ENCODE measurements at regions not wholly inside any gene's neighbourhood (a gene's known extent, or its start where the extent isn't known, plus 50 kb on each side); places are given as distances from the start of the nearest gene placed in this dataset.
"Not testable (repeated sequence)": the region's sequence is repeated elsewhere in the genome, so short reads cannot be mapped to it uniquely, and the experiment has no call there.

DNA sequence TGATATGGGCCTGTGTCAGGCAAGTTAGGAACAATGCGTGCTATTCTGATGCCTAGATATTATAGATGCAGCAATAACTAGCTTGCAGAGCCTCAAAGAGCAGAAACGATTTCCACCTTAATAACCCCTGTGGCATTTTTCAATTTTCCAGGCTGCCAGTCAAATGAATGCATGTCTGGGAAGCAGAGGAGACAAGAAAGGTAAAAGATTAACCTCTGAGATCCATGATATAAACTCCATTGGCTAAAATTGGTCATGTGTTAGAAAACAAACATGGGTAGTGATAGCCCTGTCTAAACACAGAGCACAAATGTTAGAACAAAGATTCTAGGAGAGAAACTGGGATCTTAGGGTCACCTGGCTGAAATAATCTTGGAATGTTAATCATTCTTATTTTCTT lies 811.1 kb downstream of the DIAPH3 start:
- no peak for DNase-seq (ENCODE audit: low read depth in 2 of 2)

DNA sequence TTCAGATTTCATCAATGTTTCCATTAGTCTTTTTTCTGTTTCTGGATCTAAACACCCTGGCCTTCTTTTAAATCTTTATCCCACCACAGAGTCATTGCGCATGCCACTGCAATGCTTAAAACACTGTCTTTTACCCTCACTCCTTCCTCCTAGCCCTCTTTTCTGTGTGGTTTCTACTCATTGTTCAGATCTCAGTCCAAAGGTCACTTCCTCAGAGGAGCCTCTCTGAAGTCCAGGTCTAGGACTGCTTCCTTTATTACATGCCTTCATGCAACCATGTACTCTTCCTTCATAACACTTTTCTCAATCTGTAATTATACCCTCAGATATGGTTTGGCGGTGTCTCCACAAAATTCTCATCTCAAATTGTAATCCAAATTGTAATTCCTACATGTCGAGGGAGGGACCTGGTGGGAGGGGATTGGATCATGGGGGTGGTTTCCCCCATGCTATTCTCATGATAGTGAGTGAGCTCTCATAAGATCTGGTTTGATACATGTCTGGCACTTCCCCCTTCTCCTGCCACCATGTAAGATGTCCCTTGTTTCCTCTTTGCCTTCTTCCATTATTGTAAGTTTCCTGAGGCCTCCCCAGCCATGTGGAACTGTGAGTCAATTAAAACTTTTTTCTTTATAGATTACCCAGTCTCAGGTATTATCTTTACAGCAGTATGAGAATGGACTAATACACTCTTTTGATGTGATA lies 808.9 kb downstream of the DIAPH3 start:
- DNase-seq (ENCODE audit: low read depth in 2 of 2), result no peak

DNA sequence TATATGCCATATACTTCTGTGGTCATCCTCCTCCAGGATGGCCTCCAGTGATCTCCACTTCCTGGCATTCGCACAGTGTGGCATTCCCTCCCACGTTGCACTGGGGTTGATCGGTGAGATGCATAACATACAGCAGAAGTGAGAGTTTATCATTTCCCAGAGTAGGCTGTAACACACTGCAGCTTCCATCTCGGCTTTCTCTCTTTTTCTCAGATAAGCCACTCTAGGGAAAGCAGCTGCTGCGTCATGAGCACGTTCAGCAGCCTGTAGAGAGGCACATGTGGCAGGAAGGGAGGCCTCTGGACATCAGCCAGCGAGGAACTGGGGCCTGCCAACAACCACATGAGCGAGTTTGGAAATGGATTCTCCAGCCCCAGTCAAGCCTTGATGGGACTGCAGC lies 807.1 kb downstream of the DIAPH3 start:
- no peak for DNase-seq (ENCODE audit: low read depth in 2 of 2)

DNA sequence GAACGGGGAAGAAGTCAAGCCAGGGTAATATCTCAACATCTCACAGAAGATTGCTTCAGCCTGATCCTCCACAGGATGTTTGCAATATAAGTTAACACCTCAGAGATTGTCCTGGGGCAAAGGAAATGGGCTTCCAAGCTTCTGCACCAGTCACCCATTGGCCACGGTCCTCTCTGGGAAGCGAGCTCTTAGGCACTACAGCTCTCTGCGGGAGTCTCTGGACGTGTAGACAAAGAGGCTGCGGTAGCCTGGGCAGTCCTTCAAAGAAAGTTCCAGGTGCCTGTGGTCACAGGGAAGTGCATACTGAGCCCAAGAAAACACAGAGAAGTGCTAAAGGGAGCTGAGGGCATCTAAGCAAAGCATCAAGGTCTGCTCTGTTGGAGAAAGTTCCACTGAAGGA lies 805.7 kb downstream of the DIAPH3 start:
- no peak for DNase-seq (ENCODE audit: low read depth in 2 of 2)

DNA sequence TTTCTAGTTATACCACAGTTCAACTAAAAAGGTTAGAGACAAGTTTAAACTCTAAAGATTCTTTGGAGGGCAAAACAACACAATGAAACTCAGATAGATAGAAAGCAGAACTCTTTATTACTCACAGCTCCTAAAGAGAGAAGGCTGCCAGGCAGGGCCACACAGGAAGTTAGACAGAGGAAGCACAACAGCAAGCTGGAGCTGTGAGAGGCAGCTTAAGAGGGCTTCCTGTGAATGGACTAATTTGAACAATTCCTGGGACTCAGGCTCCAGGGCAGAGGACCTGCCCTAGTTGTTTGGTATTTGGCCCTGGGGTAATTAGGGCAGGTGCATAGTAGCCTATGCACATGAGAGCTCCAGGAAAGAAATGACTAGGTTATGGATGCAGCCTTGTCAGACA lies 803.6 kb downstream of the DIAPH3 start:
- DNase-seq (ENCODE audit: low read depth in 2 of 2), result no peak

DNA sequence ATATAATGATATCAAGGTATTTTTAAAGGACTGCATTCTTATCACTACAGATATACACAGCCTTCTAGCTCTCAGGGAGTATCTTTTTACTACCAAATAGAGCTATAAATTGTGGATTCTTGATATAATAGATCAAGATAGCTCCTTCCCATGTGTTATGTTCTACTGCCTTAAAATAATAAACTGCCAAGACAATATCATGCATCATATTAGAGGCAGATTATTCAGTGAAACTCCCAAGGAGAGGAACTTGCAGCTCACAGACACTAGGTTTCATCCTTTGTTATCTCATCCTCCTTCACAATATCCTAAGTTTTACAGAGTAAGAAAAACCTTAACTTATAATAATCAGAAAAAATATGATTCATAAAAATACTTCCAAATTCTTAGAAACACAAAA lies 802.8 kb downstream of the DIAPH3 start:
- DNase-seq (ENCODE audit: low read depth in 2 of 2), result no peak

DNA sequence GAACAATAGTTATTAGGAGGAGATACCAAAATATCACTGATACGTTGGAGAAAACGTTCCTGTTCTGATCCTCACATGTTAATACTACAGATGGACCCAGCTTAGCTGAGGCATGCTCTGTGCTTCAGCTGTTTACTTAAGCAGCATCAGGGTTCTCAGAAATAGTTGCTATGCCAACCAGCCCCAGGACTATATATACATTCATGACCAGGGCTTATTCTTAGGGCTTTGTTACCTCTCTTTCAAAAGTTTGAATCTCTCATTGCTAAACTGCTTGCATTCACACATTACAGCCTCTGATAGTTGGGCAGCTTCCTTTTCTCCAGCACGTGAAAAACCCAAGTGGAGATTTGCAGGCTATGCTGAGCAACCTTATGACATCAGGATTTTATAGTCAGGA lies 800.4 kb downstream of the DIAPH3 start:
- DNase-seq (ENCODE audit: low read depth in 2 of 2), result no peak

DNA sequence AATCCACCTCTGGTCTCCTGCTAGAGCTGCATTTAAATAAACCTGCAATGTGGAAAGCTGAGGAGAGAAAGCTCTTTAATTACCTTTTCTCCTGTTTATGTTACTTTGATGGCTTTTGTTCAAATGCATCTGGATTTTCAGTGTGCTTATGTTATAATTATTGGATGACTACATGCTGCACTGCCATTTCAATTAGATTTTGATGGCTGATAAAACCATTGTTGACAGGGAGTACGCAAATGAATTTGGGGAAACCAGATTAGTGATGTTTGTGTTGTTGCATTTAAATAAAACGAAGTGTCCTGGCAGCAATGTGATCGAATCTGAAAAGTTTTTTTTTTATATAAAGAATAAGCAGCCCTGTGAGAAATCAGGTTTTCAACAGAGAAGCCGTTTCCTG lies 799.8 kb downstream of the DIAPH3 start:
- DNase-seq (ENCODE audit: low read depth in 2 of 2), result no peak

DNA sequence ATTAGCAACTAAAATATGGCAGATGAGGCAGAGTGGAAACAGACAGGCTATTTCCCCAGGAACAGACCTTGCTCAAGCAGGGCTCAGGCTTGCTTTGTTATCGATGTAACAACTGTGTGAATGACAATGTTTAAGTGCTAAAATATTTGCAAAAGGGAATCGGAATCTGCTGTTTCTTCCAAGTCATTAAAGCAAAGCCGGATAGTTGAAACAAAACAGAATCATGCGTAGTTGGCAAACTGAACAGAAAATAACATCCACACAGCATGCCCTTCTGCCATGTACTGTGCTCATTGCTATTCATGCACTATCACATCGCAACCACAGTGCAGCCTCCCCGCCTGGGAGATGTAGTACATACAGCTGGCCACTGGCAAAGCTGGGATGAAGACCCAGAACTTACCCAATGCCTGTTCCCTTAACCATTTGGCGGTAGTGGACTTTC lies 799.1 kb downstream of the DIAPH3 start:
- no peak for DNase-seq (ENCODE audit: low read depth in 2 of 2)

DNA sequence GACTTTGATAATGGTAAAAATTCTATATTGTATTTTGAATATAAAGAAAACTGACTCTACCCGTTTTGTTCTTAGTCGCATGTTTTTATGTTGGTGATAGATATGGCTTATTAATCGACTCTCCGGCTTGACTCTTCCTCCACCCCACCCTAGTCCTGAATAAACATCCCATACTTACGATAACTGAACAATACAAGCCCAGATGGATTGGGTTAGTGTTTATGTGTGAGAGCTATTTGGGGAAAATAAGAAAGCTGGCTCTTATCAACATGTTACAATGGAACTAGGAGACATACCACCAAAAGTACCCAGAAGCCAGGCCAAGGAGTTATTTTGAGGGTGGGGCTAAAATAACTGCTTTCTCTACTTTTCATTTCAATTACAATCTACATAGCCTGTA lies 796.3 kb downstream of the DIAPH3 start:
- no peak for DNase-seq (ENCODE audit: low read depth in 2 of 2)

DNA sequence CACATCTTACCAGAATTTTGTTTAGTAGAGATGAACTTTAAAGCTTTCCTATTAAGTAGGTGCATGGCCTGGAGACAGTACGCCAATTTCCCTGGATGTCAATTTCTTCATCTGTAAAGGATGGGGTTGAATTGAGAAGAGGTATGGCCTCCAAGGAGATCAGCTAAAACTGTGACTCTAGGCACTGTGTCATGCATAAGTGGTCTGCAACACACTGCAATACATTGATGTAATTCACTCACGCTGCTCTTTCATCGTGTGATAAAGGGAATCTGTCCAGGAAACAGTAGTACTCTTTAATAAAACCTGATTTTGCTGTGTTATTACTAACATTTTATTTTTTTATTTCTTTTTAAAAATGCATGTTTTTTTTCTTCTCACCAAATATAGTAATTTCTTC lies 795.8 kb downstream of the DIAPH3 start:
- DNase-seq (ENCODE audit: low read depth in 2 of 2), result no peak

DNA sequence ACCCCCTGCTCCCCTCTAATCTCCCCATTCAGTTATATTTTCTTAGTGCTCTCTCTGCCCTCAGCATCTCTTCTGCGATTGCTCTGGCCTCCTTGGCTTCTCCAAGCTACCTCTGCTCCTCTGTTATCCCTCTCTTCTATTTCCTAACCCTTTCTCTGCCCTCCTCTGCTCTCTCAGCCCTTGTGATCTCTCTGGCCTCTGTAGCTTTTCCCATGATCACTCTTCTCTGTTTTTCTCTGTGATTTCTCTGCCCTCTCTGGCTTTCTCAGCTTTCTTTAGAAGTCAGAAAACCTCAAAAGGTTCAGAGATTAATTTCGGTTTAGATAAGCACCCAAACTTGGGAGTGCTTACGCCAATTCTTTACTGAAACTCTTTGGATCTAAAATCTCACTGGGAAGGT lies 795.0 kb downstream of the DIAPH3 start:
- DNase-seq (ENCODE audit: low read depth in 2 of 2), result no peak

DNA sequence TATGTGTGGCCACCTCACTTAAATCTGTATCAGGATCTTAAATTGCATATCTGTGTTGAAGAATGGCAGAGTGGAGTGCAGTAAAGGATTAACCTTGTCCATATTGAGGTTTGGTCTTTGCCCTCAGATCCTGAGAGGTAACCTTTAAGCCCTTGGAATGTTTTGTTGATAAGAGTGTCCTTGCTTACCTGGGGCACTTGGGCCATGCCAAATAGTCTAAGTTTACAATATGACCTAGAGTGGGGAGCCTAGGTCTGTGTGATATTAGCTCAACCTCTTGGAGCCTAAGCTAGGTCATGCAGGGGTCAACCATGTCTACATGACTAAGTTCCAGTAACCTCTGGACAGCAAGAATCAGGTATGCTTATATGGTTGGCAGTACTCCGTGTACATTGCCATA lies 792.5 kb downstream of the DIAPH3 start:
- DNase-seq (ENCODE audit: low read depth in 2 of 2), result no peak

DNA sequence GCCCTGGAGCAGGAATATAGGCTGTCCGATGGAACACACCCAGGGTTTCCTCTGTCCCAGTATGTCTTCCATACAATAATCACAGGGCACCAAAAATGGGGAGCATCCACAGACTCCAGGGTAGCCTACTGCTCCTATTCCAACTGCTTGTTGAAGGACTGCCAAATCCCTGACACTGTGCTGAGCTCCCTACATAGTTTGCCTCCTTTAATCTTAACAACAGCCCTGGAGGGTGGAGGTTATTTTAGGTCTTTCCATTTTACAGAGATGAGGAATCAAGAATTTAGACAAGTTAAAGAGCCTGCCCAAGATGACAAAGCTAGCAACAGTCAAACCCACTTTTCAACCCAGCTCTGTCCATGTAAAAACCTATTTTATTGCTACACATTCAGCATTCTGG lies 790.4 kb downstream of the DIAPH3 start:
- DNase-seq (ENCODE audit: low read depth in 2 of 2), result no peak

DNA sequence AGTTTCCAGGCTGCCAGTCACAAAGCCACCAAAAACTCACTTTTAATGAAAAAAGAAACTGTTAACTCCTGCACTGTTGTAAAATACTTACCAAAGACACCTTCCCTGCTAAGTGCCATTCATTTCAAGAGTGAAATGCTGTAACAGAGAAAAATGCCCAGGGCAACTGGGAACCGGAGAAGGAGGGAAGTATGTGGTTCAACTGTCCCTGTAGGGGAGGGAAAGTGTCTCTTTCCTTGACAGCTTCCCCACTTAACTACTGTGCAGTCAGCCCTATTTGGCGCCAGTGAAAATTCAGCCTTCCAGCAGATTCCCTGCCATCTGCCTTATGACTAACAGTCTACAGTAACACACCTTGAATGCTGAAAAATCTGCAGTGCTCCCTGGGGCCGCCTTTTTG lies 789.0 kb downstream of the DIAPH3 start:
- no peak for DNase-seq (ENCODE audit: low read depth in 2 of 2)

DNA sequence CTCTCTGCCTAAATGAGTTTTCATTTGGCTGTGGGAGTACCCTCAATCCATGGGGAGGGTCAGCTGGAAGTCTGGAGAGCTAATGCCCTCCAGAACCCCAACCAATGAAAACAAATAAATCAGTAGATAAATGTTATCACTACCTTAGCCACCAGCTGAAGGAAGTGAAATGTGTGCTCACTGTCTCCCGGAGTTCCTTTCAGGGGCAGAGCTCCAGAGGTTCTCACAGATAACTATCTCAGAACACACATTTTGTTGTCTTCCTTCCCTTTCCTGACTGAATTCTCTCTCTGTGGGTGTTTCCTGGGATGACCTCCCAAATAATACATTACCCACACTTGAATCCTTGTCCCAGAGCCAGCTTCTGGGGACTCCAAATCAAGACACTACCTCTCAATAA lies 779.6 kb downstream of the DIAPH3 start:
- no peak for DNase-seq (ENCODE audit: low read depth in 2 of 2)

DNA sequence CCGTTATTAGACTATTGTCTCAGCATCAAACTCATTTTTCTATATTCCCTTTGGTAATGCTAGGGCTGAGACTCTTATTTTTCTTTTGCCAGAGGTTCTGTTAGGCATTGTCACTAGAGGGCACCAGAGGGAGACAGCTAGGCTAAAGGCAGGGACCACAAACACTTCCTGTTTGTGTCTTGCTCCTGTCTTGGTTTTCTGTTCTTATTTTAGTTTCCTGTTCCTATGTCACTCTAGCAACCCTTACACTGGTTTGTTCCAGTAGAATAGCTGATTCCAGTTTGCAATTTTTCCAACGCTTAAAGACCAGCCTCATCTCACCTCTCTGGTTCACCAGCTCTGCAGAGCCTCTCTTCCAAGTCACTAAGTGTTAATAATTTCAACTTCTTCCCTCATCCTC lies 772.0 kb downstream of the DIAPH3 start:
- peak in 1 of 2 donors; percentile 7 for DNase-seq (ENCODE audit: low read depth in 2 of 2)

DNA sequence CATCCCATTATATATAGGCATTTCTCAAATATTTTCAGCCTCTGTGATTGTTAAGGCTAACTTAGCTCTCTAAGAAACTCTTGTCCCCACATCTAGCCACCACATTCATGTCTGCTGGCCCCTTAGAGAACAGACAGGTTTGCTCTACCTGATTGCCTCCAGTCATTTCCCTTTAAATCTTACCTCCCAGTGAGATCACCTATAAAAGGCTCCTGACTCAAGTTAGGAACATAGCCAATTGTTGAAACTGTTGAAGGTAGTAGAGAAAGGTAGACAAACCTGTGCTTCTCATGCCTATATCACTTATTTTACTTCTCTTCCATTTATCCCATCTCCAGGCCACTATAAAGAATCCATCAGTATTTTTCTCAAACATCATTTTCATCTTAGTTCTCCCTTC lies 771.4 kb downstream of the DIAPH3 start:
- DNase-seq (ENCODE audit: low read depth in 2 of 2), result no peak

DNA sequence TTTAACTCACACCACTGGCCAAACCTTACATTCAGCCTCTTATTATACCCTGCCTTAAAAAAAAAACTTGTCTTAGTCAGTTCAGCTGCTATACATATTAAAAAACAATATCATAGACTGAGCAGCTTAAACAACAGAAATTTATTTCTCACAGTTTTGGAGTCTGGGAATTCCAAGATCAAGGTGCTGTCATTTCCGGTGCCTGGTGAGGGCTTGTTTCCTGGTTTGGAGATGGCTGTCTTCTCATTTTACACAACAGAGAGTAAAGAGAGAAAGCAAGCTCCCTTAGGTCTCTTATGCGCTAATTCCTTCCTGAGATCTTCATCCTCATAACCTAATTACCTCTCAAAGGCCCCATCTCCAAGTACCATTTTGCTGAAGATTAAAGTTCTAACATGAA lies 769.2 kb downstream of the DIAPH3 start:
- no peak for DNase-seq (ENCODE audit: low read depth in 2 of 2)

DNA sequence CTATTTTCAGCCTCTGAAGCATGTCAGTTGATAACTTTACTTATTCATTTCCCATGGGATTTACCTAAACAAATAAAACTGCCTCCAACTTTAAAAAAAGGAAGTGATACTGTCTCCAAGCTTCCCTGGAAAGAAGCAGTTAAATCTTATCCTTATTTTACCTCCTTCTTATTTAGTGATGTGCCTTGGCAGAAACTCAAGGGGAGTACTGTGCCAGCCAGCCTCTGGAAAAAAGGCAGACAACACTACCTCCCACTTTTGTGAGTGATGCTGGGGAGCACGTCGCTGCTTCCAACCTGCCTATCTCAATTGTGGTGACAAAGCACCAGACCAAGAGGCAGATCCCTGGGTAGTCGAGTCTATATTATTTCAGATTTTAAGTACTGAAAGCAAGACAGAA lies 765.6 kb downstream of the DIAPH3 start:
- no peak for DNase-seq (ENCODE audit: low read depth in 2 of 2)

DNA sequence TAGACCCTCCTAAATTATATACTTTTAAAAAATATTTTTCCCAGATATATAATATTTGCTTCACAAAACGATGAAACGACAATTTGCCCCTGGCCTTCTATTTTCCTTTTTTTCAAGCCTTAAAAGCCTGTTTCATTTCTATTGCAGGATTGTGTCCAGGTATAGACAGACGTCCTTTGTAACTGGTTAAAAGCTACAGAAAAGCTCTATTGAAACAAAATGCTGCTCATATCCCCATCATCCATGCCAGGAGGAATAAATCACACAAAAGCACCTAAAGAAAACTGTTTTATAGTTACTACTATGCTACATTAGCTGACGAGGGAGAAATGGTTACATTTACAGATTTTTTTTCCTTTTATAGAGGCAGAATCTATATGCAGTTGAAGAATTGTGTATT lies 765.1 kb downstream of the DIAPH3 start:
- no peak for DNase-seq (ENCODE audit: low read depth in 2 of 2)

DNA sequence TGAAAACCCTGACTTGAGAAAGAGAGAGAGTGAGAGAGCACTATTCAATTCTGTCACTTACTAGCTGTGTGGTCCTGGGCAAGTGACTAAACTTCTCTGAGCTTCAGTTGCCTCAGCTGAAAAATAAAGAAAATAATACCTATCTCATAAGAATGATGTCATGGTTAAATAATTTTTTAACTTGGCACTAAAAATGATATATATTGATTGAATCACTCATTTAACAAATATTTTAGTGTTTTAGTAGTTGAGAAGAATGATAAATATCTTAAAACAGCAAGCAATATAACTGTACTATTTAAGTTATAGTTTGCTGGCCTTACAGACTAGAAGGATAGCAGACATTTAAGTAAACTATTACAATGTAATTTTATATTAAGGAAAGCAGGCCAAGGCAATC lies 764.2 kb downstream of the DIAPH3 start:
- DNase-seq (ENCODE audit: low read depth in 2 of 2), result no peak

DNA sequence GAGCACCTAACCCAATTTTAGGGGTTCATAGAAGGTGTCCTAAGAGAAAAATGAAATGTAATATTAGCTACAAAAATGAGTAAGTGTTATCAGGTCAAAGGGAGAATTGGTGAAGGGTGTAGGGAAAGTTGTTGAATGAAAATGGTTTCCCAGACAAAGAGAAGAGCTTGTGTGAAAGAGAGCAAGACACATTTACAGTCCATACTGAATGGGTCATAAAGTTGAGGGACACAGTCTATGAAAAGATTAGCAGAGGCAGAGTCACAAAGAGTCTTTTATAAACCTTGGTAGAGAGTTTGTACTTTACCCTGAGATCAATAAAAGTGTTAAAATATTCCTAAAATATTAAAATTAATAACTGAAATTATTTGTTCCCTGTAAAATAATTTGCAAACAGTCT lies 759.4 kb downstream of the DIAPH3 start:
- no peak for DNase-seq (ENCODE audit: low read depth in 2 of 2)

DNA sequence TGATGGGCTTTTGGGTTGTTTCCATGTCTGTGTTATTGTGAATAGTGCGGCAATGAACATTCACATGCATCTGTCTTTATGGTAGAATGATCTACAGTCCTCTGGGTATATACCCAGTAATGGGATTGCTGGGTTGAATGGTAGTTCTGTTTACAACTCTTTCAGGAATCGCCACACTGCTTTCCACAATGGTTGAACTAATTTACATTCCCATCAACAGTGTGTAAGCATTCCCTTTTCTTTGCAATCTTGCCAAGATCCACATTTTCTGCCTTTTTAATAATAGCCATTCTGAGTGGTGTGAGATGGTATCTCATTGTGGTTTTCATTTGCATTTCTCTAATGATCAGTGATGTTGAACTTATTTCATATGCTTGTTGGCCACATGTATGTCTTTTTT lies 756.5 kb downstream of the DIAPH3 start:
- not testable (repeated sequence) for DNase-seq (ENCODE audit: low read depth in 2 of 2)
